ENCODE measurements at regions not wholly inside any gene's neighbourhood (a gene's known extent, or its start where the extent isn't known, plus 50 kb on each side); places are given as distances from the start of the nearest gene placed in this dataset.

GRCh38 chr2:129300456-129300855, 679.0 kb upstream of the RAB6C start:
- no peak for DNase-seq

GRCh38 chr2:129301431-129301913, 678.0 kb upstream of the RAB6C start:
- no peak for DNase-seq

- no peak for DNase-seq
Observed at GRCh38 chr2:129302106-129302505, 677.4 kb upstream of the RAB6C start.

DNA sequence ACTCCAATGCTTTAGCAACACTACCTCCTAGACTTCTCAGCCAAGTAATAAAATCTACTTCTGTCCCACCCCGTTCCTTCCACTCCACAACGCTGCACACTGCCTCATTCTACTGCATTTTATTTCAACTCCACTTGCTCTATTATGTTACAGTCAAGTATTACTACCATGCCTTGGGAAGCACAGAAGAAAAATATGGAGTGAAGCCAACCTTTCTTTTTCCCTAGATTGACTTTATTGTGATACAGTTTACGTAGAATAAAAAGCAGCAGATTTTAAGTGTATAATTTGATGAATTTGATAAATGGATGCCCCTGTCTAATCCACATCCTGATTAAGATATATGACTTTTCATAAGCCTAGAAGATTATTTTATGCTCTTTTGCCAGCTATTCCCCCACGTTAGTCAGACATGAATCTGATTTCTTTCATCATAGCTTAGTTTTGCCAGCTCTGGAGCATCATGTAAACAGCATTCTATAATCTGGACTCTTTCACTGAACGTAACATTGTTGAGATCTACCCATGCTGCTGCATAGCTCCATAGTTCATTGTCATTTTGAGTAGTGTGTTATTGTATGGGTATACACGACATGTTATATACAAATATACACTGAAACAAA, 676.8 kb upstream of the RAB6C start:
- DNase-seq = no peak

- no peak for DNase-seq
Observed at GRCh38 chr2:129314120-129314519, 665.3 kb upstream of the RAB6C start.

- DNase-seq = no peak
Observed at GRCh38 chr2:129318581-129319421, 660.7 kb upstream of the RAB6C start.

DNA sequence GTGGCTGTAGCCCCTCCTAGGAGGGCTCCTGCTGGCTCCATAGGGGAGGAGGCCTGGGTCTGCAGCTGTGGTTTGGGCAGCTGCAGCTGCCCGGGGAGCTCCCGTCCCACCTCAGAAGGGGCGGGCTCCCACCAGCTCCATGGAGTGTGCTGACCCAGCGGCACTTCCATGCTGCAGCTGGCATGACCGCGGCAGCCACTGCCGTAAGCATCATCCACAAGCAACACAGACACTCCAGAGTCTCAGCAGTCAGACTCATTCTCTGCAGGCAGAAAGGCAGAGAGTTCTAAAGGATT, 660.1 kb upstream of the RAB6C start:
- no peak for DNase-seq

DNA sequence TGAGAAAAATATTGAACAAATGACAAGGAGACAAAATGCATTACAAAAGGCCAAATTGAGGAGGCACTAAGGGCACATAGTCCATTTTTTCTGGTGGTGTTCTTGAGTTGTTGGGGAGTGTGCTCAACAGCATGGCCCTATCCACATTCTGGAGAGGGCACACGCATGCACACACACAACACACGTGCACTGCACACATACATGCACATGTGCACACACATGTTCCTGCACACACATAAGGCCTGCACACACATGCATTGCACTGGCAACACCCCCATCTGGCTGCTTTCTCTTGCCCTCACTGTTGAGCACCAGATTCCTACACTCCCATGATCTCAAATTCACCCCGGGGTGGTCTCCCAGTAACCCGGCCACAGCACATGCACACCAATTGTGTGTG, 659.2 kb upstream of the RAB6C start:
- no peak for DNase-seq

DNA sequence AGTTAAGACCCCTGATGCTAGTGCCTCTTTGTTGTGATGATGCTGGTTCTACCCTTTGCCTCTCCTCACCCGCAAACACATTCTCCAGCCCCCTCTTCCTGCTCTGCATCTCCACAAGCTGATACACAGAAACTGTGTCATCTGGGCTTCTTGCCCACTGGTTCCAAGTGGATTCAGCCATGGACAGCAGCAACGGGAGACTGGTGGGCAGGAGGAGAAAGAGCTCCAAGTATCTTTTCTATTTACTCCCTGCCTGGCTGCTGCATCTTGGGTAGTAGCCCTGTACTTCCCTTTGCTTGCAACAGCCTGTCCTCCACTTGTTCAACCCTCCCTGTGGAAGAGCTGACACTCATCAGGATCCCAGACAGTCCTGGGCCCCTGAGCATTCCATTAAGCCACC, 655.1 kb upstream of the RAB6C start:
- no peak for DNase-seq

GRCh38 chr2:129325151-129325550, 654.3 kb upstream of the RAB6C start:
- DNase-seq = no peak

- no peak for DNase-seq
Observed at GRCh38 chr2:129329574-129329973, 649.9 kb upstream of the RAB6C start.

DNA sequence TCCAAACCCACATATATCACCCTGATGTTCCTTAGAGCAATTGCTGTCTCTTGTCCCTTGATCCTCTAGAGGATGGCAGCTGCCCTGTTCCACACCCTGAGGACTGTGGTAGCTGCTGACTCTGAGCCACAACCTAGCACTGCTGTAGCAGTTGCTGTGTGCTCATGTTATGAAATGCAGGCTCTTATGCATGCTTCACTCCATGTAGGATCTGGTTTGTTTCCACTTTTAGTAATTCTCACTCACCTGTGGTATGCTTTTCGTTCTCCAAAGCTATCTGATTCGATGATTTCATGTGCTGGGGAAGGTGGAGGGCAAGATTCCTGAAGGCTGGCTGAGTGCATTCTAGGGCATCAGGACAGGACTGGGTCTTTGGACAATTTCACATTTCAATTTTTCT, 649.0 kb upstream of the RAB6C start:
- no peak for DNase-seq

DNA sequence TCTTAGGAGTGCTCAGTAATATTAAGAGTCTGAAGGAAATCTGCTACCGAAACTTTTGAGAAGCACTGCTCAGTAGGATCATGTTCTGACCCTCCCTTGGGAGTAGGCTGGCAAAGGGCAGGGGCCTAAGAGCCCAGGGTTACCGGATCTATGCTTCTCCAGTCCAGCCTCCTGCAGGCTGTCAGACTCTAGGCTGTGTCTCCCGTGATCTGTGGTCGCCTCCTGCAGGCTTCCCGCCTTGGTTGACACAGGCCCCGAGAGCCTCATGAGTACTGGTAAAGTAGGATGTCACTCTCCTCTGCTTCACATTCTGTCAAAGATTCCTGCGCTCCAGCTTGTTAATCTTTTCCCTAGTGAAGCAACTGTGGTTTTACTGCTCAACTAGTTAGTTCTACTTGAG, 647.8 kb upstream of the RAB6C start:
- no peak for DNase-seq

DNA sequence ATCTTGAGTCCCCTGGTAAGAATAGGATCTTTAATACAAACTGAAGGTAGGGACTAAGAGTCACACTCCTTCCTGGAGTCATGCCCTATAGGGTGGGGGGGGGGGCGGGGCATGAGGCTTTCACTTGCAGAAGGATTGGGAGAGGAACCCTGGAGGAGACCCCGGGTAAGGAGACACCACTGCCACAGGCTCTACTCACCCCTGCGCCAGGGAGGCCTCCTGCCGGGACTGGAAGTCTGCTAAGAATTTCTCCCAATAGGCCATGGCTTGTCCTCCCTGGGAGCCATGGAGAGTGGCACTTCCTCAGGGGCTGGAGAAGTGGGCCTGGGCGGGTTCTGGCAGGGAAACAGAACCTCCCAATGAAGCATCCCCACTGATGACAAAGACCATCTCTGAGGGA, 645.3 kb upstream of the RAB6C start:
- no peak for DNase-seq

DNA sequence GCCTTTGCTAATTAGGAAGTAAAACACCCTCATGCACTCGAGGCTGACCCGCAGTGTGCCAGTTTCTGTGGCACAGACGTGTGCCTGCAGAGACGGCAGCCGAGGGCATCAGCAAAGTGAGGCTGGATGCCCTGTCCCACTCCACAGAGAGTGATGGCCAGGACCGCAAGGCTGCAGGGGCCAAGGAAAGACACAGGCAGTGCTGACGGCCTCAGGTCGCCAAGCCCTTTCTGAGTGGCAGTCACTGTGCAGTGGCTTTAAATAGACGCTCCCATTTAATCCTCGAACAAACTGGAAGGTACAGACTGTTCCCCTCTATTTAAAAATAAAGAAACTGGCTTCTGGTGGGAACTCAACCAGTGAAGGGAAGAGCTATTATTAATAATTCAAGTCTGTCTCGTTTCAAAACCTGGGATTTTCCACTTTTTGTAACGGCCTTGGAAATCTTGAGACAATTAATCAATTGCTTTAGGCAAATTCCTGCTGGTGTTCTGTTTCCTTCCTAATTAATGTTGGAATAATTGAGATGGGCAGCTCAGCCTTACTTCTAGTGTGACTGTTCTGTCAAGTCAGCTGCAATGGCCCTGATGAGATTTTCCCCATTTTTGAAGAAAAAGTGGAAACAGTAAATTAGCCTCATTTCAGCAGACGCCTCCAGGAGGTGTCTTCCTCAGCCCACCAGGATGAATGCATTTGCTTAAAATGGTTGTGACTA, 644.6 kb upstream of the RAB6C start:
- DNase-seq = no peak

DNA sequence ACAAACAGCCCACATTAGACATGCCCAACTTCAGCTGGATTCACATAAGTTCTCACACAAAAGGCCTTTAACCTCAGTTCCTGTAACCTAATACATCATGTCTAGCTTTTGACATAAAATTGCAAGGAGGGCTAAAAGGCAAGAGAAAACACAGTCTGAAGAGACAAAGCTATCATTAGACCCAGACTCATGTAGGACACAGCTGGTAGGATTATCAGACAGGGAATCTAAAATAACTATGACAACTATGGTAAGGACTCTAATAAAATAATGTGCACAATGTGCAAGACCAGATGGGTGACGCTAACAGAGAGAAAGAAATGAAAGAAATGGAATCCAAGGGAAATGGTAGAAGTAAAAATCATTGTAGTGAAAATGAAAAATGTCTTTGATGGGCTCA, 643.2 kb upstream of the RAB6C start:
- no peak for DNase-seq

- DNase-seq = no peak
Observed at GRCh38 chr2:129337076-129337475, 642.4 kb upstream of the RAB6C start.

GRCh38 chr2:129345540-129345939, 633.9 kb upstream of the RAB6C start:
- DNase-seq = no peak

DNA sequence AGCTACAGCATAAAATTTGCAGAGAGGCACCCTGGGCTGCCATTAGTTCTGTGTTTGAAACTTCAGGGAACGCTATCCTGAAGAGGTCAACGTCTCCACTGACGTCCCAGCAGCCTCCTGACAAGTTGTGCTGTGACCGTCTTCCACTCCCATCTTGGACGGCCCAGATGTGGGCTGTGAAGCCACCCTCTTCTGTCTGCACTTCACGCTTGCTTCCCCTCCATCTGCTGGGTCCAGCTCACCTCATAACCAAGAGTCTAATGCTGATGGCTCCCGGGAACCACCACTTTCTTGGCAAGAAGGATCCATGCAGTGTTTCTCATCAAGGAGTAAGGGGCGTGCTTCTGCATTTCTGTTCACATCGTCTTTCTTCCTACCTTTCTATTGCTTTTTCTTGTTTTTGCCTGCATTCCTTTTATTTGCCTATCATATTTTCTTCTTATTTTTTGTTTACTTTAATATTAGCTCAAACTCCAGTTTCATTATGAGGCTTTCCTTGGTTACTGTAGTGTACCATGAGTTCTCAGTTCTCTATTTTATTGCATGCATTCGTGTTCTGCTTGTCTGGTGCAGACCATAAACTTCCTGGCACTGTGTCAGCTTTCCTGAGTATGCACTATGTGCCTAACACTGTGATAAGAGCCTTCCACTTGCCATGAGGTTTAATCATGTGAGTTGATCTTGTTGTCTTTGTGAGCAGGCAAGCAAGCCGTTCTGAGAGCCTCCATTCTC, 631.8 kb upstream of the RAB6C start:
- DNase-seq = no peak

DNA sequence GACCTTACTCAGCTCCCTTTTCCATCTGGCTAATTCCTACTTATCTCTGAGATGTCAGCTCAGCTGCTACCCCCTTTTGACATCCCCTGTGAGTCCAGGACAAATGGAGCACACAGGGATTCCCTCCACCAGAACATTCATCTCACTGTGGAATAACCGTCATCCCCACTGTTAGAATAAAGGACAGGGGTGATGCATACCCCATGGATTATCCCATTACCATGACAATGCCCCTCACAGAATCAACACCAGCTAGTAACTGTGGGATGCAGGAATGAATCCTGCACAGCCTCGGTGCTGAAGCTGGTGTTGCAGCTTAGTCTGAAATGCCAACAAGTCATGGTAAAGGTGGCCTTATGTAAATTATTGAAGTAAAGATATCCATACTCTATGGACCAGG, 624.8 kb upstream of the RAB6C start:
- no peak for DNase-seq

DNA sequence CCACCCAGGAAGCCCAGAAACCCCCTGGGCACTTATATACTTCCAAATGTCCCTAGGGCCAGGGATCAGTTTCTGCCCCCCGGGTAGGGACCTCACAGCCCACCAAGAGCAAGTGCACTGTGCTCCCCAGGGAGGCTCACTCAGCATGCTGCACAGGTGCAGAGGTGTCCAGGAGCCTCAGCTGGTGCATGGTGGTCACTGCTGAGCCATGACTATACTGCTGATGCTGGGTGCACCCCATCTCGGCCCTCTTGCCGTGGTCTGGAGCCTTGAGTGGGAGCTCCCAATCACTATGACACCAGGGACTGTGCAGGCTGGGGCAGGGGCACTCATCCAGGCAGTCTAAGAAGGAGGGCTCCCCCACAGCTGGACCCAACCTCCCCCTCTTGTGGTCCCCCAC, 617.8 kb upstream of the RAB6C start:
- no peak for DNase-seq

GRCh38 chr2:129366263-129366662, 613.2 kb upstream of the RAB6C start:
- no peak for DNase-seq

- DNase-seq = no peak
Observed at GRCh38 chr2:129367107-129367506, 612.4 kb upstream of the RAB6C start.

Data from T1000 (cell line).